GM21381 (cell line): ENCODE measurements at regions not wholly inside any gene's neighbourhood (a gene's known extent, or its start where the extent isn't known, plus 50 kb on each side); places are given as distances from the start of the nearest gene placed in this dataset.

Source experiments
- ATAC-seq: cut with Tn5 transposase; IDR thresholded peaks from one replicate; pipeline ENCODE4 v1.9.1; 2021; ENCODE audit warnings: mild to moderate bottlenecking, moderate library complexity; ENCODE audit not compliant: unreplicated experiment

DNA sequence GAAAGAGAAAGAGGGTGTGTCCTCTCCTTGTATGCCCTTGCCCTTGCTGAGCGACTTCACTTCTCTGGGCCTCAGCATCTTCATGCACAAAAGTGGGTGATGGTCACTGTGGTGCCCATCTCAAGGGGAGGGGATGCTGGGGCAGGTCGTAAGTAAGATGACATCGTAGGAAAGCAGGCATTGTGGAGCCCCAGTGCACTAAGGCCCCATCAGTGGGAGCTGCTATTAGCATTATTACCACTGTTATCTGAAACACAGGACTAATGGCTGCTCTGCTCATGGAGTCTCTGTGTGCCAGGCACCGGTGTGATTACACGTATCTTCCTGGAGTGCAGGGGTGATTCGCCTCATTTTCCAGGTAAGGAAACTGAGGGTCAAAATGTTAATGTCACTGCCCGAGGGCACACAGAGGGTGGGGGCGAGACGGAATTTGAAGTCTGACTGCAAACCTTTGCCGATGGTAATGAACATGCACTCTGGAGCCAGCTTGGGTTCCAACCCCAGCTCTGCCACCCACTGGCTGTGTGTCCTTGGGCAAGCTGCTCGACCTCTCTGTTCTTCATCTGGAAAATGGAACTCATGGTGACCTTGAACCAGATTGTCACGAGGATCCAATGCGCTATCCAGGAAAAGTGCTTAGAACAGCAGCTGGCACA, 63.2 kb upstream of the GSE1 start:
- ATAC-seq = no peak

DNA sequence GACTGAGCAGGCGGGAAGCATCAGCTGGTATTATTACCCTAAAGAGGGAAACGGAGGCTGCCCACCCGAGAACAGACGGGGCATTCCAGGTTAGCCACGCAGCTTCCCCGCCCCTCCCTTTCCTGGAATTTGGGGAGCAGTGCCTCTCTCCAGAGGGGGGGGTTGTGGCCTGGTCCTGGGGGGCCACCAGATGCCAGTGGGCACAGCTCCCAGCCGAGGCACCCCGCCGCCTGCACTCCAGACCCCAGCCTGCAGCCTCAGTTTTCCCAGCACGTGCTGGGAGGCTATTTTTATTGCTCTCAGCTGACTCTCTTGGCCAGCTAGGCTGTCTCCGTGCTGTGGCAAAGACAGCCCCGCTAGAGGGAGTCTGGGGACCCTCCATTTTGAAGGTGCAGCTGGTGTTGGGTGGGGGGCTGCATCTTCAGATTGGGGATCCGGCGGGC, 62.7 kb upstream of the GSE1 start:
- ATAC-seq = no peak

DNA sequence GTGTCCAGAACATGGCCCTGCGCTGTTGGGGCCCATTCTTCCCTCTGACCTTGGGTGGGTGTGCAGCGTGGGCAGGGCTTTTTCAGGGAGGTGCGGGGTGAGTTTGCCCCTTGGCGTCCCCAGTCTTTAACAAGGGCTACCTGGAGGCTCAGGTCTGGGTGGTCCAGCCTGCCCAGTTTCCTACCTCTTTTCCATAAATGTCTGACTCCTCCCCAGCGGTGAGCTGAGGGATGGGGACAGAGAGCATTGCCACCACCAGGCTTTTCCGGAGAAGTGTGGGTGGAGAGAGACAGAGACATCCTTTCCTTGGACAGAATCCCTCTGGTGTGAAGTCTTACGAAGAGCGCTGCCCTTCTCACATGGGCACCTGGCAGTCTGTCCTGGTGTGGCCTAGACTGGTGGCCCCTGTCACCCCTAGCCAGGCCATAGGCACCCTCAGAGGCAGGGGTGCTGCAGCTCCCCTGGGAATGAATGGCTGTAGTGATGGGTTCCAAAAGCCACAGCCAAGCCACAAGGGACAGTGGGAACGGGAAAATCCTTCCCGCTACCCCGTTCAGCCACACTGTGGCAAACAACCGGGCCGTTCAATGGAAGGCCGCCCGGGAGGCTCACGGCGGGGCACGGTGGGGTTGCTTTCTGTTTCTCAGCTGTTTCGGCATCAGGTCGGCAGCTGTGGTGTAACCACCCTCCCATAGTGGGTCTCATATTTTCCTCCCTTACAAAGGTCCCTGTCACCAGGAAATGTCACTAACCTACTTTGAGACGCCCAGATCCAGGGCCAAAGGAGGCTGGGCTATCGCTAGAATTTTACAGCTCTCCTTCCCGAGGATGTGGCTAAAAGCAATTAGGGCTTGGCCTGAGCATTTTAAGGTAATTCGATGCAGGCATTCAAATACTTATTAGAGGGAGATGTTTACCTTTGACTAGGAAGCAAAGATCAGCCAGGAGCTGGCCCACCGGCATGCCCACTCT, 61.9 kb upstream of the GSE1 start:
- no peak for ATAC-seq

DNA sequence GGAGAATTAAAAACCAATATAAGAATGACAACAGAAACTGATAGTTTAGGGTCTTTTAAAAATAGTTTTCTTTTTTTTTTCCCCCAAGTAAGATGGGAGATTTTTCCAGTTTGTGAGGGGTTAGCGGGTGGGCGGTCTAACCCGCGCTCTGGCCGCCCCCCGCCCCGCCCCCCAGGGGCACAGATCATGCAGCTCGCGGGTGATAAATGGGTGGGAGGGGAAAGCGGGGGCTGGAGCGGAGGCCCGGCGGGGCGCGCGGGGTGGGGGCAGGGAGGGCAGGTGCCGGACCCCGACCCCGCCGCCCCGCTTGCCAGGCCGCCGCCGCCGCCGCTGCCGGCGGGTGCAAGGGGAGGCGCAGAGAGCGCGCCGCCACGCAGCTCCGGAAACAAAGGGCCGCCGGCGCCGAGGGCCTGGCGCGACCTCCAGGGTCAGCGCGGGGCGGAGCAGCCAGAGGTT, 60.1 kb upstream of the GSE1 start:
- ATAC-seq = no peak

GRCh38 chr16:85553436-85554113, 59.5 kb upstream of the GSE1 start:
- ATAC-seq = peak; percentile 31

DNA sequence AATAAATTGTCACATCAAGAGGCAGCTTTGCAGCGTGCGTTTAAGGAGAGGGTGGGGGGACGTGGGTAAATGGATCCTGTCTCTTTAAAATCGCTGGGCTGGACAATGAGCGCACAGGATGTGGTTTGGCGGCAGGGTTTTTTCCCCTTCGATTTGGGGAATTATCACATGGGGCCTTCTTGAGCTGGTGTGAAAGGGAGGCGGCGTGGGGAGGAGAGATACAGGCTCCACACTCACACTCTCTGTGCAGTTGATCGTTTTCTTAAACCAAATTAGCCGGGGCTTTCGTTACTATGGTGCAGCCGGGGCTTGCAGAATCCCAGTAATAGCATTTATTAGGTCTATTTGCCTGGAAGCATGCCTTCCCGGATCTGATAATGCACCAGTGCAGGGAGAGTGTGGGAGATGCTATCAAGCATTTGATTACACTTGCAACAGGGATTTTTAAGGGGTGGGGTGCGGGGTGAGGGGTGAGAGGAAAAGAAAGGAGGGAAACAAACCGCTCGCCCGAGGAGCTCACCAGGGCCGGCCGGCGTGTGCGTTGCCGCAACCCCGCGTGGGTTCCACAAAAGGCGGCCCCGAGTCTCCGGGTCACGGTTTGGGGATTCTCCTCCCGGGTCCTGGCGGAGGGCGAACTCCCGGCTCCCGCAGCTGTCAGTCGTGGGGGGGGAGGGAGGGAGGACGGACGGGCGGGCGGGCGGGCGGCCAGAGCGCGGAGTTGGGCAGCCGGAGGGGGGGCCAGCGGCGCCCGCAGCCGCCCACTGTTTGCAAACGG, 58.8 kb upstream of the GSE1 start:
- peak; percentile 39 for ATAC-seq

GRCh38 chr16:85554889-85555718, 58.0 kb upstream of the GSE1 start:
- ATAC-seq = no peak

DNA sequence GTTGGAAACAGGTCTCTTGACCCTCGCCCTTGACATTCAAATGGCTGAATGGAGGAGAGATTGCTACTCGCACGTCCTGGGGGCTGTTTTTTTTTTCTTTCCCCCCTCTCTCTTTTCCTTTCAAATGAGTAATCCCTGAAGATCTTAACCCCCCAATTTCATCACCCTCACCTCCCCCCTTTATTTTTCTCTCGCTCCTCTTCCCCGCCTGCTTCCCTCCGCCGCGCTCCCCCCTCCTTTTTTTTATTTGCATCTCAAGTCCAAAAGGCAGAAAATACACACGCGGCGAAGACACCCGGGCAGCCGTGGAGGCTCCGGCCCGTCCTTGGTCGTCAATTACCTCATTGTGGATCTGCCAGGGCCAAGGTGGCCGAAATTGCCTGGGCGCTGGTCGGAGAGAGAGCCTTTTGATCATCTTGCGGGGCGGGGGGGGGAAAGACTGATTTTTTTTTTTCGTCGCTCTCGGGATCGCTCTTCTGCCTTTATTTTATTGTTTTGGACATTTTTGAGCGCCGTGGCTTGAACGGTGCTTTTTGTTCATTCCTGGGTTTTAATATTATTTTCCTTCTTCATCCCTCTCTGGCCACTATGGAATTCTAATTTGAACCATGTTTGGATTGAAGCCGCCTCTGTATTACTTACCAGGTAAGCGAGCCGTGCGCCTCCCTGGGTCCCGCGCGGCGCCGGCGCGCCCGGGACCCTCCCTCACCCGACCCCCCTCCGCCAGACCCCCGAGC, 57.2 kb upstream of the GSE1 start:
- ATAC-seq = no peak

DNA sequence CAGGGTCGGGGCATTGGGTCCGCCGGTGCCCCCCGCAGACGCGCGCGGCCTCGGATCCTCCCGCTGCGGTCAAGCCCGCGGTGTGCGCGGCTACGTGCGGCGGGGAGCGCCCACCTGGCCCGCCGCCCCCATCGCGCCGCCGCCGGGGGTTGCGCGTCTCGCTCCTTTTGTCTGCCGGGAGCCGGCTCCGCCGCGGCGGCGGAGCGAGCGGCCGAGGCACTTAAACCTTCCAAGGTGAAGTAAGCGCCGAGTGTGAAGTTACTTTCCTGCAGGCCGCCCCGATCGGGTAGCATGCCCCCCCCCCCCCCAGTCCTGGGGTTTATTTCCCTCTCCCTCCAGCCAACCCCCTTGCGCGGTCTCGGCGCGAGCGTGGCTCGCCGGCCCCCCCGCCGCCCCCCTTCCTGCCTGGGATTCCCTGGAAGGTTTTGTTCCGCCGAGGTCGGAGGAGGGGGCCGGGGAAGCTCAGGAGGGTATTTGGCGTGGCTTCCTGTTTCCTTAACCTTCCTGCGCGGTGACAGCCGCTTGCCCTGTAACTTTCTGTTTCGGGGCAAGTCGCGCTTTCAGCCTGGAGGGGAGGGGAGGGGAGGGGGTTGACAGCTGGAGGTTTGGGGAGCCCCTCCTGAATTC, 56.6 kb upstream of the GSE1 start:
- peak; percentile 26 for ATAC-seq

GRCh38 chr16:85557083-85557970, 55.8 kb upstream of the GSE1 start:
- ATAC-seq = peak; percentile 8

- no peak for ATAC-seq
Measured at GRCh38 chr16:85557971-85558657, 55.0 kb upstream of the GSE1 start.

GRCh38 chr16:85560932-85561247, 52.2 kb upstream of the GSE1 start:
- no peak for ATAC-seq

DNA sequence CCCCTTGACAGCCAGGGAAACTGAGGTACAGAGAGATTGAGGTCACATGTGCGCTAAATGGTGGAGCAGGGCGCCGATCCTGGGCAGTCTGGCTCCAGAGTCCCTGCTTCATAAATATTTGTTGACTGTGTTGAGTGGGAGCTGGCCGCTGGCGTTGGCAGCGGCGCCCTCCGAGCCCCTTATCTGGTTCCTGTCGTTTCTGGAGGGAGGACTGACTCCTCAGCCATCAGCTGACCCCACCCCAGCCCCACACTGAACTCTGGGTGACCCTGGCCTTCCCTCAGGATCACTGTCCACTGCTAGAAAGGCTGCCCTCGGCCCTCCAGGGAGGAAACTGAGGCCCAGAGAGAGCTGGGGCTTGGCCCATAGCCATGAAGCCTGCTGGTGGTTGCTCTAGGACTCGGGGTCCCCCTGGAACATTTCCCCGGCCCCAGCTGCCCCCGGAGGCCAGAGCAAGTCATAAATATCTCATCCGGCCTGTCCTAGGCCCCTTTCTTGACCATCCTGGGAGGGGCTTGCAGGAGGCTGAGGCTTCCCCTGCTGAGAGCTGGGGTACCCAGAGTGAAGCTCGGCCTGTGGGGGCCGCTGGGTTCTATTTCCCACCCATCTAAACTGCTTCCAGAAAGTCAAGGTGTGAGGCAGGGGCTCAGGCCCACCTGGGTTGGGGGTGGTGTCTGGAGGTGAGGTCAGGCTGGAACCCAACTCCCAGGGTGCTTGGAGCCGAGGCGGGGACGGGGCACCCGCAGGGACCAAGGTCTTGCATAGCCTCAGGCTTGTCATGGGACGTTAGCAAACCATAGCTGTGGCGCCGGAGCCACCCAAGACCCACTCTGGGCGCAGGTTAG, 51.7 kb upstream of the GSE1 start:
- ATAC-seq = no peak

- no peak for ATAC-seq
Measured at GRCh38 chr16:85562093-85562786, 50.9 kb upstream of the GSE1 start.

DNA sequence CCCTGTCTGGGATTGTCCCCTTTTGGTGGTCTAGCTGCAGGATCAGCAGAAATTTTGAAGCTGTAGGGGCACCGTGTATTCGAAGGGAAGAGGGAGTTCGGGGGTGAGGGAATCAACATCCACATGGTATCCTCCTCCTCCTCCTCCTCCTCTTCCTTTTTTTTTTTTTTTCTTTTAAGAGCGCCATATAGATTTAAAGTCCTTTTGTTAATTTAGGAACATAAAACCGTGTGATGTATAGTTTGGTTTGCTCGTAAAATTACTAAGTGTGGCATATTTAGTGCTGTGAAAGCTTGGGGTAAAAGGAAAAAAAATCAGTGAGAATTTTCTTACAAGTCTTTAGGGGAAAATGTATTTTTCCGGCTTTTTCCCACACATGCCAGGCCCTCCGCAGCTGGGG, 50.1 kb upstream of the GSE1 start:
- ATAC-seq = no peak
